HEK293T (cell line): ENCODE measurements at regions not wholly inside any gene's neighbourhood (a gene's known extent, or its start where the extent isn't known, plus 50 kb on each side); places are given as distances from the start of the nearest gene placed in this dataset.

Source experiments
- FOXK2 ChIP-seq: fragments of 450-650 bp; IDR thresholded peaks from 2 replicates; pipeline ENCODE4 v1.6.1; 2016; ENCODE audit warnings: mild to moderate bottlenecking
- FOXM1 ChIP-seq: fragments of 450-650 bp; IDR thresholded peaks from 2 replicates; pipeline ENCODE4 v1.6.1; 2017; ENCODE audit warnings: mild to moderate bottlenecking, borderline replicate concordance
- HDGF ChIP-seq: fragments of 450-650 bp; IDR thresholded peaks from 2 replicates; pipeline ENCODE4 v1.6.1; 2017; ENCODE audit warnings: antibody characterized with exemption, borderline replicate concordance
- L3MBTL2 ChIP-seq: fragments of 450-650 bp; conservative IDR thresholded peaks from 2 replicates; pipeline ENCODE4 v1.6.1; 2016; ENCODE audit warnings: mild to moderate bottlenecking
- SUZ12 ChIP-seq: fragments of 450-650 bp; IDR thresholded peaks from 2 replicates; pipeline ENCODE4 v1.6.1; 2016; ENCODE audit warnings: mild to moderate bottlenecking
- TARDBP ChIP-seq: fragments of 450-650 bp; IDR thresholded peaks from 2 replicates; pipeline ENCODE4 v1.6.1; 2016

DNA sequence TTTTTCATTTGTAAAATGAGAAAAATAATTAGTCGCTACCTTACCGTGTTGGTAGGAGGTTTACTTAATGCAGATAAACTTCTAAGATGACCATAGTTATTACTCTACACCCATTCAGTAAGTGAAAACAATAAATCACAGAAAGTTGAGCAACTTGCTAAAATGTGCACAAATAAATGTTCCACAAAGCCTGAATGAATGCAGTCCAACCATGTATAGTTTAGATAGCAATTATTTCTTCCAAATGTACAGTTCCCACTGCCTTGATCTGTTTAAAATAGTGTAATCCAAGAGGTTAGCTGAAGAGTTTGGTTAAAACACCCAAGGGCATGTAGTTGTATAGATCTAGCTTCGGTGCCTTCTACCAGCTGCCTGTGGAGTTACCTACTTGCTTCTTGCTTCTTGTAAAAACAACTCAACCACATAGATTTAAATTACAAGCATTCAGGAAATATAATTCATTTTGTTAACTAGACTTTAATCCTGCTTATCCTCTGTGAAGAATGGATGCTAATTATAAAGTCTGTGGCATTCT, 106.3 kb upstream of the CARD18 start:
- TF ChIP-seq FOXK2 (no peak), FOXM1 (no peak), HDGF (no peak), SUZ12 (no peak), TARDBP (no peak), L3MBTL2 (no peak)
